ENCODE measurements at regions not wholly inside any gene's neighbourhood (a gene's known extent, or its start where the extent isn't known, plus 50 kb on each side); places are given as distances from the start of the nearest gene placed in this dataset.

GRCh38 chr11:127670374-127671119 lies 670.0 kb upstream of the KIRREL3 start:
- no peaks in the 10 kb centered on the region for H3K27me3 Mint-ChIP-seq
- DNase-seq (no peak), ATAC-seq (ENCODE audit: low read depth in 2 of 2) (no peak)
- no peaks in the 10 kb centered on the region for H3K4me1 Mint-ChIP-seq
- H3K36me3 Mint-ChIP-seq = no peaks in the 10 kb centered on the region
- H3K4me3 Mint-ChIP-seq = no peak overlapping the region
- H3K27ac Mint-ChIP-seq = peak overlapping the region in 1 of 6 donors; percentile 54
- H3K9me3 Mint-ChIP-seq = peaks cover 0 to 9% (median 4%) of the 10 kb centered on the region in 7 donors

GRCh38 chr11:127656116-127656836 lies 655.7 kb upstream of the KIRREL3 start:
- no peaks in the 10 kb centered on the region for H3K27me3 Mint-ChIP-seq
- no peak overlapping the region for H3K4me3 Mint-ChIP-seq
- DNase-seq = no peak
- H3K4me1 Mint-ChIP-seq = no peaks in the 10 kb centered on the region
- no peak for ATAC-seq (ENCODE audit: low read depth in 2 of 2)
- H3K9me3 Mint-ChIP-seq = peaks cover 0 to 15% (median 4%) of the 10 kb centered on the region in 7 donors
- no peak overlapping the region for H3K27ac Mint-ChIP-seq
- no peaks in the 10 kb centered on the region for H3K36me3 Mint-ChIP-seq

- H3K27me3 Mint-ChIP-seq = no peaks in the 10 kb centered on the region
- no peak overlapping the region for H3K27ac Mint-ChIP-seq
- DNase-seq (no peak), ATAC-seq (ENCODE audit: low read depth in 2 of 2) (no peak)
- H3K4me1 Mint-ChIP-seq = no peaks in the 10 kb centered on the region
- H3K4me3 Mint-ChIP-seq = no peak overlapping the region
- H3K9me3 Mint-ChIP-seq = peaks cover 0 to 4% (median 0%) of the 10 kb centered on the region in 7 donors
- no peaks in the 10 kb centered on the region for H3K36me3 Mint-ChIP-seq
Observed at GRCh38 chr11:127653076-127653475, 652.5 kb upstream of the KIRREL3 start.

- Mint-ChIP-seq H3K36me3 (no peaks in the 10 kb centered on the region), H3K27ac (no peak overlapping the region)
- no peak for ATAC-seq (ENCODE audit: low read depth in 2 of 2)
Observed at GRCh38 chr11:127651888-127652221, 651.3 kb upstream of the KIRREL3 start.

GRCh38 chr11:127651175-127651887 lies 650.8 kb upstream of the KIRREL3 start:
- peaks cover 0 to 4% (median 0%) of the 10 kb centered on the region in 7 donors for H3K9me3 Mint-ChIP-seq

More at GRCh38 chr11:127651888-127652221, 651.3 kb upstream of the KIRREL3 start:
- no peaks in the 10 kb centered on the region for H3K4me1 Mint-ChIP-seq
- no peak overlapping the region for H3K4me3 Mint-ChIP-seq
- peaks cover 0 to 4% (median 0%) of the 10 kb centered on the region in 7 donors for H3K9me3 Mint-ChIP-seq
- H3K27me3 Mint-ChIP-seq = no peaks in the 10 kb centered on the region
- DNase-seq = no peak

GRCh38 chr11:127649958-127650357 lies 649.4 kb upstream of the KIRREL3 start:
- Mint-ChIP-seq H3K4me3 (no peak overlapping the region), H3K36me3 (no peaks in the 10 kb centered on the region), H3K4me1 (no peaks in the 10 kb centered on the region), H3K27me3 (no peaks in the 10 kb centered on the region), H3K9me3 (peaks cover 0 to 4% (median 0%) of the 10 kb centered on the region in 7 donors), H3K27ac (no peak overlapping the region)
- no peak for DNase-seq
- ATAC-seq (ENCODE audit: low read depth in 2 of 2) = no peak

More at GRCh38 chr11:127651175-127651887, 650.8 kb upstream of the KIRREL3 start:
- H3K4me1 Mint-ChIP-seq = no peaks in the 10 kb centered on the region
- H3K4me3 Mint-ChIP-seq = no peak overlapping the region
- no peak for ATAC-seq (ENCODE audit: low read depth in 2 of 2)
- no peaks in the 10 kb centered on the region for H3K27me3 Mint-ChIP-seq
- H3K36me3 Mint-ChIP-seq = no peaks in the 10 kb centered on the region
- H3K27ac Mint-ChIP-seq = no peak overlapping the region
- no peak for DNase-seq

- H3K36me3 Mint-ChIP-seq = no peaks in the 10 kb centered on the region
- H3K4me3 Mint-ChIP-seq = no peak overlapping the region
- no peak for ATAC-seq (ENCODE audit: low read depth in 2 of 2)
- H3K9me3 Mint-ChIP-seq = peaks cover 0 to 7% (median 0%) of the 10 kb centered on the region in 7 donors
- no peak overlapping the region for H3K27ac Mint-ChIP-seq
- no peak for DNase-seq
- no peaks in the 10 kb centered on the region for H3K4me1 Mint-ChIP-seq
- no peaks in the 10 kb centered on the region for H3K27me3 Mint-ChIP-seq
Observed at GRCh38 chr11:127649071-127649470, 648.5 kb upstream of the KIRREL3 start.

GRCh38 chr11:127648583-127648982 lies 648.0 kb upstream of the KIRREL3 start:
- no peak for ATAC-seq (ENCODE audit: low read depth in 2 of 2)
- H3K27me3 Mint-ChIP-seq = no peaks in the 10 kb centered on the region
- no peaks in the 10 kb centered on the region for H3K4me1 Mint-ChIP-seq
- no peak overlapping the region for H3K4me3 Mint-ChIP-seq
- H3K27ac Mint-ChIP-seq = peak overlapping the region in 1 of 6 donors; percentile 33
- H3K36me3 Mint-ChIP-seq = no peaks in the 10 kb centered on the region
- no peak for DNase-seq
- peaks cover 0 to 7% (median 0%) of the 10 kb centered on the region in 7 donors for H3K9me3 Mint-ChIP-seq

GRCh38 chr11:127644366-127644765 lies 643.8 kb upstream of the KIRREL3 start:
- H3K36me3 Mint-ChIP-seq = no peaks in the 10 kb centered on the region
- no peaks in the 10 kb centered on the region for H3K4me1 Mint-ChIP-seq
- ATAC-seq (ENCODE audit: low read depth in 2 of 2) (no peak), DNase-seq (no peak)
- no peaks in the 10 kb centered on the region for H3K27me3 Mint-ChIP-seq
- no peak overlapping the region for H3K4me3 Mint-ChIP-seq
- H3K9me3 Mint-ChIP-seq = peaks cover 0 to 6% (median 0%) of the 10 kb centered on the region in 7 donors
- no peak overlapping the region for H3K27ac Mint-ChIP-seq

- H3K27ac Mint-ChIP-seq = no peak overlapping the region
- no peaks in the 10 kb centered on the region for H3K36me3 Mint-ChIP-seq
- DNase-seq (no peak), ATAC-seq (ENCODE audit: low read depth in 2 of 2) (no peak)
- H3K27me3 Mint-ChIP-seq = no peaks in the 10 kb centered on the region
- H3K4me1 Mint-ChIP-seq = no peaks in the 10 kb centered on the region
- H3K4me3 Mint-ChIP-seq = no peak overlapping the region
- H3K9me3 Mint-ChIP-seq = peaks cover 0 to 4% (median 0%) of the 10 kb centered on the region in 7 donors
Observed at GRCh38 chr11:127643268-127644058, 642.9 kb upstream of the KIRREL3 start.

GRCh38 chr11:127640561-127641451 lies 640.2 kb upstream of the KIRREL3 start:
- Mint-ChIP-seq H3K4me3 (no peak overlapping the region), H3K36me3 (no peaks in the 10 kb centered on the region), H3K27me3 (no peaks in the 10 kb centered on the region), H3K4me1 (no peaks in the 10 kb centered on the region), H3K9me3 (peaks cover 0 to 3% (median 0%) of the 10 kb centered on the region in 7 donors), H3K27ac (peak overlapping the region in 1 of 6 donors; percentile 5)
- DNase-seq (no peak), ATAC-seq (ENCODE audit: low read depth in 2 of 2) (no peak)

GRCh38 chr11:127639916-127640315 lies 639.3 kb upstream of the KIRREL3 start:
- no peak overlapping the region for H3K4me3 Mint-ChIP-seq
- no peaks in the 10 kb centered on the region for H3K27me3 Mint-ChIP-seq
- DNase-seq (no peak), ATAC-seq (ENCODE audit: low read depth in 2 of 2) (no peak)
- no peaks in the 10 kb centered on the region for H3K4me1 Mint-ChIP-seq
- no peaks in the 10 kb centered on the region for H3K36me3 Mint-ChIP-seq
- H3K9me3 Mint-ChIP-seq = peaks cover 0 to 3% (median 0%) of the 10 kb centered on the region in 7 donors
- no peak overlapping the region for H3K27ac Mint-ChIP-seq

Data from naive B cell (primary cell).